Erythroblast (primary cell): ENCODE measurements at regions not wholly inside any gene's neighbourhood (a gene's known extent, or its start where the extent isn't known, plus 50 kb on each side); places are given as distances from the start of the nearest gene placed in this dataset.

Experiments
- GATA1 ChIP-seq: IDR thresholded peaks from 2 replicates; pipeline ENCODE4 v1.6.1; 2011; ENCODE audit warnings: low read depth, mild to moderate bottlenecking, control low read depth, low read length, moderate library complexity
- POLR2A ChIP-seq: IDR thresholded peaks from 2 replicates; pipeline ENCODE4 v1.6.1; 2011; ENCODE audit warnings: mild to moderate bottlenecking, low read length

- no peak for TF ChIP-seq POLR2A
- TF ChIP-seq GATA1 = no peak
Measured at GRCh38 chr2:167551416-167551815, 663.1 kb downstream of the XIRP2 start.
